Stimulated activated naive B cell treated with anti-CD40 and anti-IgM and Interleukin-4, amounts not matched to agents 10 μg/mL and 1 μg/mL and 100 μg/mL, for 72 hours (primary cell): ENCODE measurements at regions not wholly inside any gene's neighbourhood (a gene's known extent, or its start where the extent isn't known, plus 50 kb on each side); places are given as distances from the start of the nearest gene placed in this dataset.

ENCODE experiments used
- ATAC-seq, 2 donors: fragments of 150-1000 bp; cut with Tn5 transposase; replicated peaks; 2 replicates each; pipeline ENCODE4 v1.10.0; 2021; ENCODE audit warnings: moderate library complexity in 1 of 2
- DNase-seq: peaks from one replicate; pipeline ENCODE4 v3.0.0; 2021
- H3K27ac Mint-ChIP-seq: one replicate; pipeline ENCODE4 v1.8.0; 2022; ENCODE audit warnings: mild to moderate bottlenecking, mixed read lengths
- H3K27me3 Mint-ChIP-seq, 2 donors: one replicate each; pipeline ENCODE4 v1.8.0; 2022; ENCODE audit warnings: mixed read lengths in 2 of 2
- H3K36me3 Mint-ChIP-seq, 2 donors: one replicate each; pipeline ENCODE4 v1.8.0; 2022; ENCODE audit warnings: mixed read lengths in 2 of 2, mild to moderate bottlenecking in 1 of 2
- H3K4me1 Mint-ChIP-seq, 2 donors: one replicate each; pipeline ENCODE4 v1.8.0; 2022; ENCODE audit warnings: mixed read lengths in 2 of 2, mild to moderate bottlenecking in 1 of 2
- H3K4me3 Mint-ChIP-seq, 2 donors: one replicate each; pipeline ENCODE4 v1.8.0; 2022; ENCODE audit warnings: mild to moderate bottlenecking in 2 of 2, mixed read lengths in 2 of 2, moderate library complexity in 1 of 2
- H3K9me3 Mint-ChIP-seq, 2 donors: one replicate each; pipeline ENCODE4 v1.8.0; 2022; ENCODE audit warnings: mixed read lengths in 2 of 2, mild to moderate bottlenecking in 1 of 2

DNA sequence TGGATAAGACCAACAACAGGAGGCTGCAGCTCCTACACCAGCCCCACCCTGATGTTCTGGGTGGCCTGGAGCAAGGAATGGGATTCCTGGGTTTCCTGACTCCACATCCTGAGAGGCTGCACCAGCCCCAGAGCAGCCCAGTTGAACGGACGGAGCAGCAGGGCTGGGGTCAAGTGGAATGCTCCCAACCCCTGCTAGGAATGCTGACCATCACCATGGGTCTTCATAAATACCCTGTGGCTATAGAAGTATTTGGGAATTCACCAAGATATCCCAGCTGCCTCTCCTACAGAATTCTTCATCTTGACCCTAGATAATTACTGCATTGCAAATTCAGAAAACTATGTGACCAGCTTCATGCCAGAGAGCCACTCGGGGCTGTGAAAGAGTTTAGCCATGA is 180.3 kb downstream of the THBS2 start:
- no peak for DNase-seq
- H3K9me3 Mint-ChIP-seq: peaks cover 0 to 7% of the 10 kb centered on the region in 2 donors
- no peaks in the 10 kb centered on the region for H3K4me1 Mint-ChIP-seq
- no peaks in the 10 kb centered on the region for H3K36me3 Mint-ChIP-seq
- ATAC-seq: no peak
- H3K27ac Mint-ChIP-seq: no peak overlapping the region
- H3K4me3 Mint-ChIP-seq: no peak overlapping the region
- H3K27me3 Mint-ChIP-seq: peaks cover 0 to 4% of the 10 kb centered on the region in 2 donors

DNA sequence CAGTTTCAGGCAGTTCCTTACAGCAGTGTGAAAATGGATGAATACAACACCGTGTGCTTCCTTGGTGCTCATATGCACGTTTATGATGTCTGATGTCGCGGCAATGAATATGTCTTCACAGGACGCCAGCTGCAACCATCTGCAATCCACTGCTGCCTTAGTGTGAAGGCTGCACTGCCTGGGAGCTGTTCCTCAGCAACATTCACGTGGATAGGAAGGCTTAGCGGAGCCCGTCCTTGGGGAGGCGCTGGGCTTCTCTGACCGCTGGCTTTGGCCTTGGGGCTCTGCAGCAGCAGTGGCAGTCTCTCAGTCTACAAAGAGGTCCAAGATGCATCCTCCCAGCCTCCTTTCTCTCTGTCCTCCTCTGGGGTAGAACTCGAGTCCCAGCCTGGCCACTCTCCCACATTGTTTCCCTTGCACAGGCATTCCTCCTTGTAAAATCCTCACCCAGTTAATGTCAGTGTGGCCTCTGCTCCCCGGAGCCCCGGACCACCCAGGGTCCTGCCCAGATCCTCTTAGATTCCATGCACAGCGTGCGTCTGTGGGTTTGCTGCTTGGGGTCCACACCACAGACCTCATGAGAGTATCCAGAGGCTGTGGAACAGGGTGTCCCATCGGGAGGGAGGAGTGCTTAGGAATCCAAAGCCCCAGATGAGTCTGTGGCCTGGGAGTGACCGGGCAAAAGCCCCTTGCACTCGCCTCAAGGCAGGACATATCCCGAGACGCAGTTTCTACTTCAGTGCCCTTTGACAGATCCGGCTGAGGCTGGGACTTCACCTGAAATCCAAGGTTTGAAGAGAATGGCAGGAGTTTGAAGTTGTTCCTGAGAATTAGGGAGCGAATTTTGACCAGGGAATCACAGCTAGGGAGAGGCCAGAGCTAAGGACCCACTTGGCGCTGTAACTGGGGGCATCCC is 181.3 kb downstream of the THBS2 start:
- Mint-ChIP-seq H3K4me3 (no peak overlapping the region), H3K9me3 (peaks cover under 1 to 9% of the 10 kb centered on the region in 2 donors), H3K27ac (no peak overlapping the region), H3K36me3 (no peaks in the 10 kb centered on the region), H3K4me1 (no peaks in the 10 kb centered on the region), H3K27me3 (peaks cover 0 to 4% of the 10 kb centered on the region in 2 donors)
- ATAC-seq: no peak
- no peak for DNase-seq

DNA sequence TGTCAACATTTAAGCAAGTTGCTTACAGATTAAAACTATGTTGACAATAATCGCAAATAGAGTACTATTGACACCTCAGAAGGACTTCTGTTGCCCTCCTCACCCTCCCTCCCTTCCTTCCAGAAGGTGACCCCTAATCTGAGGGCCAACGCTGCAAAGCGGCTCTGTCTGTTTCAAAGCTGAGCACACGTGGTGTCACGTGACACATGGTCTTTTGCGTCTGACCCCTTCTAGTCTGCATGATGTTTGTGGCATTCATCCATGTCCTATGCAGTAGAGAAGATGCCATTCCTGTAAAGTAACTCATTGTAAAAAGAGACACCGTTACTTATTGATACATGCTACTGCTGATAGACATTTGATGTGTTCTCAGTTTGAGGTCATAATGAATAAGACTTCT is 182.3 kb downstream of the THBS2 start:
- Mint-ChIP-seq H3K9me3 (peaks cover 2 to 12% of the 10 kb centered on the region in 2 donors), H3K4me3 (no peak overlapping the region), H3K27ac (no peak overlapping the region), H3K27me3 (no peaks in the 10 kb centered on the region), H3K36me3 (no peaks in the 10 kb centered on the region), H3K4me1 (no peaks in the 10 kb centered on the region)
- ATAC-seq: no peak
- DNase-seq: no peak

DNA sequence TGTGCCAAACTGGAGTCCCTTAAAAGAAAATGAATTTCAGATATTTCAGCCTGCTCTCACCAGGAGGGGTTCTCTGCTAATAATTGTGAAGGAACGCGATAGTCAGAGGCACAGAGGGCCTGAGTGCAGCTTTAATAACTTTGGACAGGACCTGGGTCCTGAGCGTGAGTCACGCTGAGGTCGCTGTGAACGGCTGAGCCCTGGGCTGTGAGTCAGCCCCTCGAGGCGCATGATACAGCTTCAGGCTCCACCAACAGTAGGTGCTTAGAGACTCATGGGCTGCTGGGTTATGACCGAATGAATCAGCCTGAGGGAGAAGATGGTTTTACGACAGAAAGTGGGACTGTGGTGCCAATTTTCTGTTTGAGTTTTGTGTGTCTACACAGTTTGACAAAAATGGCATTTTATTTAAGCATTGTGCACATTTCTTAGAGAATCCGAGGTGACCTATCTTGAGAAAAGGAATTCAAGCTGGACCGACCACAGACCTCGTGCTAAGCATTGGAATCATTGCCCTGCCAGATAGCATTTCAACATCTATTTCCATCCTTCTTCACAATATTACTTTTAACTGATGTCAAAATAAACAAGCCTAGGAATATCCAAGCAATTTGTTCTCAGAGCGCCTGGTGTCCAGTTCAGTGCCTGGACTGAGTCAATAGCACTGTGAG is 183.0 kb downstream of the THBS2 start:
- ATAC-seq (no peak), DNase-seq (no peak)
- H3K9me3 Mint-ChIP-seq: peaks cover 2 to 12% of the 10 kb centered on the region in 2 donors
- peaks cover 0 to under 1% of the 10 kb centered on the region in 2 donors for H3K27me3 Mint-ChIP-seq
- H3K4me3 Mint-ChIP-seq: no peak overlapping the region
- no peak overlapping the region for H3K27ac Mint-ChIP-seq
- no peaks in the 10 kb centered on the region for H3K36me3 Mint-ChIP-seq
- H3K4me1 Mint-ChIP-seq: no peaks in the 10 kb centered on the region

DNA sequence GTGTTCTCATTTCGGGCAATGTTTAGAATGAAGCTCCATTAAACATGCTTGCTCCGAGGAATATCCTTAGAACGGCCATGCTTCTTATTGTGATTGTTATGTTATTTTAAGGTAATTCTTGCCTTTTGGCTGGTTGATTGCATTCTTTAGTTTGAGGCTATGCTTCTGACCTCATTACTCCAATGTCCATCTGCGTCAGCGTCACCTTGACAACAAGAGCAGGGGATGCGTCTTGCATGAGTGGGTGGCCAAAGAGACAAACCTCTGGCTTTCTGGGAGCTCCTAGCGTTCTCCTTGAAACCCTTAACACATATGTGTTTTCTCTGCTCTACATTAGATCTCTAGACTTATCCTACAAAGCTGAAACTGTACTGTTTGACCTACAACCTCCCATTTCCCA is 184.3 kb downstream of the THBS2 start:
- DNase-seq (no peak), ATAC-seq (no peak)
- Mint-ChIP-seq H3K36me3 (no peaks in the 10 kb centered on the region), H3K27me3 (peaks cover 0 to 7% of the 10 kb centered on the region in 2 donors), H3K4me1 (no peaks in the 10 kb centered on the region), H3K9me3 (peaks cover 4 to 12% of the 10 kb centered on the region in 2 donors), H3K4me3 (no peak overlapping the region), H3K27ac (no peak overlapping the region)

DNA sequence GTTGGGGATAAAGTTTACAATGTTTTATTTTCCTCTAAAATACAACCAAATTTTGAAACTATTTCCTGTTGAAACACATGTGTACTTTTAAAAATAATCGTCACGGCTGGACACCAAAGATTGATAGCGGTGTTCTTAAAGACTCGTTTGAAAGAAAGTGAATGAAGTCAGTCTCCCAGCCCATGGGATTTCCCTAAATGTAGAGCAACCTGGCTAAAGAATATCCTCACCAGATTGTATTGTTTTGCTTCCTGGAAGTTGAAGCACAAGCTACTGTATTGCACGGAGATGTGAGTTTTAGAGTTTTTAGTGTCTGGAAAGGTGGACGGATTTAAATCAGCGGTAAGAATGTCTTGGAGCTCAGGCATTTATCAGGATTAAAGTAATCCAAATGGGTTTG is 189.5 kb downstream of the THBS2 start:
- no peak overlapping the region for H3K27ac Mint-ChIP-seq
- H3K9me3 Mint-ChIP-seq: peaks cover 9 to 11% of the 10 kb centered on the region in 2 donors
- DNase-seq (no peak), ATAC-seq (no peak)
- peaks cover 0 to 7% of the 10 kb centered on the region in 2 donors for H3K27me3 Mint-ChIP-seq
- H3K4me1 Mint-ChIP-seq: no peaks in the 10 kb centered on the region
- H3K36me3 Mint-ChIP-seq: no peaks in the 10 kb centered on the region
- no peak overlapping the region for H3K4me3 Mint-ChIP-seq

DNA sequence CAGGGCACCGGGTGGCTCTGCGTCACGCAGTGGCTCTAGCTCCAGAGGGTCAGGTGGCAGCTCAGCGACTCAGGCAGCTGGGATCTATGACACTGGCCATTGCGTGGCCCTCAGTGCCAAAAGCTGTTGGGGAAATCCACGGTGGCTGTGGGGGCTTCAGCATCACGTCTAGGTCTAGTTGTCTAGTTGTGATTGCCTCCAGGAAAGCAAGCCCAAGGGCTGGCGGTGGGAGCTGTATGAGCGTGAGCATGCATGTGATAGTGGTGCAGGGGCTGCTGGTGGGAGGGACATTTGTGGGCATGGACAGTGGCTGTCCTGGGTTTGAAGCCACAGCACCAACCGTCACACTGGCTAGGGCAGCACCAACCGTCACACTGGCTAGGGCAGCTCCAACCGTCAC is 191.4 kb downstream of the THBS2 start:
- DNase-seq (no peak), ATAC-seq (no peak)
- H3K4me3 Mint-ChIP-seq: no peak overlapping the region
- no peak overlapping the region for H3K27ac Mint-ChIP-seq
- H3K4me1 Mint-ChIP-seq: no peaks in the 10 kb centered on the region
- H3K9me3 Mint-ChIP-seq: peaks cover 5 to 8% of the 10 kb centered on the region in 2 donors
- no peaks in the 10 kb centered on the region for H3K36me3 Mint-ChIP-seq
- H3K27me3 Mint-ChIP-seq: peaks cover 0 to 7% of the 10 kb centered on the region in 2 donors

DNA sequence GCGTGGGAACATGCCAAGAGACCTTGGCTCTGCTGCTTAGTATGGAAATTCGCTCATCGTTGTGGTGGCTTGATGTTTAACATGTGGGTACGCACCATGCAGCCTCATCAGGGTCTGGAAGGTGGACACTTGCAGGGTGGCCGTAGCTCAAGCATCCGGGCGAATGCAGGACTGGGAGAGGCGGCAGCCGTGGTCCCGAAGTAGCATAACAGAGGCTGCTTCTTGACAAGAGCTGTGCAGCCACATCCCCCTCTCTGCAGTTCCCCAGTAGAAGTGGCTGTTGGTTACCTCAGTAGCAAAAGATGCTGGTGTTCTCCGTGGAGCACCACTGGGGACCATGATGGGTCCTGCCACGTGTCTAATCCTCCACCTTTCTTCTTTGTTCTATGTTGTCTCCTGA is 195.0 kb downstream of the THBS2 start:
- Mint-ChIP-seq H3K36me3 (no peaks in the 10 kb centered on the region), H3K4me3 (no peak overlapping the region), H3K4me1 (no peaks in the 10 kb centered on the region), H3K27ac (no peak overlapping the region), H3K9me3 (peaks cover 8 to 10% of the 10 kb centered on the region in 2 donors), H3K27me3 (no peaks in the 10 kb centered on the region)
- ATAC-seq (no peak), DNase-seq (no peak)

DNA sequence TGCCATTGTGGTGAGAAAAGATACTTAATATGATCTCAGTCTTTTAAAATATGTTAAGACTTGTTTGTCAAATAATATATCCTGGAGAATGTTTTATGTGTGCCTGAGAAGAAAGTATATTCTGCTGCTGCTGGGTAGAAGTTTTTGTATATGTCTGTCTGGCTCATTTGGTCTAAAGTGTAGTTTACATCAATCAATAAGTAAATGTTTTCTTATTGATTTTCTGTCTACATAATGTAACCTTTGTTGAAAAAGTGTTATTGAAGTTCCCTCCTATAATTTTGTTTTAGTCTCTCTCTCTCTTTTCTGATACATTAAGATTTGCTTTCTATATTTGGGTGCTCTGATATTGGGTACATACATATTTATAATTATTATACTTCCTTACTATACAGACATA is 201.2 kb downstream of the THBS2 start:
- Mint-ChIP-seq H3K9me3 (peaks cover 2 to 7% of the 10 kb centered on the region in 2 donors), H3K27me3 (no peaks in the 10 kb centered on the region), H3K4me3 (no peak overlapping the region), H3K4me1 (no peaks in the 10 kb centered on the region), H3K36me3 (no peaks in the 10 kb centered on the region), H3K27ac (no peak overlapping the region)
- ATAC-seq: no peak
- DNase-seq: no peak

DNA sequence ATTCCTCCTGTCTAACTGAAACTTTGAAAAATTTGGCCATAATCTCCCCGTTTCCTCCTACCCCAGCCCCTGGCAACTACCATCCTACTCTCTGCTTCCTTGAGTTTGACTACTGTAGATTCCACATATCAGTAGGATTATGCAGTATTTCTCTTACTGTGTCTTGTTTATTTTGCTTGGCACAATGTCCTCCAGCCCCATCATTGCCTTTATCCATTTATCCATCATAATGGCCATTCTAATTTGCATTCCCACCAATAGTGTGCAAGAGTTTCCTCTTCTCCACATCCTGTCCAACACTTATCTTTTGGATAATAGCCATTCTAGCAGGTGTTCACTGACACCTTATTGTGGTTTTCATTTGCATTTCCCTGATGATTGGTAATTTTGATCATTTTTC is 202.3 kb downstream of the THBS2 start:
- no peaks in the 10 kb centered on the region for H3K36me3 Mint-ChIP-seq
- ATAC-seq: no peak
- no peaks in the 10 kb centered on the region for H3K4me1 Mint-ChIP-seq
- no peaks in the 10 kb centered on the region for H3K27me3 Mint-ChIP-seq
- H3K4me3 Mint-ChIP-seq: no peak overlapping the region
- H3K9me3 Mint-ChIP-seq: peaks cover 2 to 5% of the 10 kb centered on the region in 2 donors
- no peak overlapping the region for H3K27ac Mint-ChIP-seq
- no peak for DNase-seq

DNA sequence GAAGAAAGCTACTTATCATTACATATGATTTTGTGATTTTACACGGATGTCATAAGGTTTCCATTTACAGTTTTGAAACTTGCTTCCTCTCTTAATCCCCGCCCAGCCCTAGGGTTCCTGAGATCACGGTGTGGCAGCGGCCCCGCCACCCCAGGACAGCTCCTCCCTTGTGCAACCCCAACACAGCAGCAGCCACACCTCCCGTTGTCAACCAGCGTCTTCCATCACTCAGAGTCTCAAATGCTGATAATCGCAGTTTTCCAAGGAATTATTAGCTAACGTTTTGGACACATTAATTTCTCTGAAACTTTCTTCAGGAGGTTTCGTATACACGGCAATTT is 204.8 kb downstream of the THBS2 start:
- no peaks in the 10 kb centered on the region for H3K4me1 Mint-ChIP-seq
- H3K4me3 Mint-ChIP-seq: no peak overlapping the region
- DNase-seq (no peak), ATAC-seq (no peak)
- no peaks in the 10 kb centered on the region for H3K27me3 Mint-ChIP-seq
- no peaks in the 10 kb centered on the region for H3K36me3 Mint-ChIP-seq
- no peaks in the 10 kb centered on the region for H3K9me3 Mint-ChIP-seq
- no peak overlapping the region for H3K27ac Mint-ChIP-seq

DNA sequence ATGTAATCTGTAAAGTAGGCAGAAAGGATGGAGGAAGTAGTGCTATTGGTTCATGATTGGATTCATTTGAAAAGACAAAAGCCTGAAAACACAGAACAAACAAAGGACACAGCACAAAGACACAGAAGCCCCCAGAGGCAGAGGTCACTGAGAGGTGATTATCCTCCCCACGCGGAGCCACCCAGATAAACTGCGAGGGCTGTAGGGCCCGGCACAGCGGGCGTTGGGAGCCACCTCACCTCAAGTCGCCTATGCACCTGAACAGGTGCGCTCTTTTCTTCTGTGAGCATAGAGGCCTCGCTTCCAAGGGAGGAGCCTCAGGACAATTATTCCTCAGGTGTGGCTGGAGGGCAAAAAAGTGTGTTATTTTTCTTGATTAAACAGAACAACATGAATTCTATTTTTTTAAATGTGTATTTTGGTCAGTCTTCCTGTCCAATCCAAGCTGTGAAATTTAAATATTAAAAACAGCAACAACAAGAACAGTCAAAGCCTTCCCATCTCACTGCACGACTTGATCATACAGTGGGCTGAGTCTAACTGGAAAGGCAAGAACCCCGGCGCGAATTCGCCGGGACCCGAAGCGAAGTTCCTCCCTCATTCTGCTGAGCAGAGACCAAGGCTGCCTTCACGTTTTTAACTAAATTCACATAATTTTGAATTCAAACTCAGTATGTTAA is 205.3 kb downstream of the THBS2 start:
- Mint-ChIP-seq H3K27me3 (no peaks in the 10 kb centered on the region), H3K36me3 (no peaks in the 10 kb centered on the region), H3K4me3 (no peak overlapping the region), H3K4me1 (no peaks in the 10 kb centered on the region), H3K9me3 (no peaks in the 10 kb centered on the region), H3K27ac (no peak overlapping the region)
- ATAC-seq: no peak
- no peak for DNase-seq

DNA sequence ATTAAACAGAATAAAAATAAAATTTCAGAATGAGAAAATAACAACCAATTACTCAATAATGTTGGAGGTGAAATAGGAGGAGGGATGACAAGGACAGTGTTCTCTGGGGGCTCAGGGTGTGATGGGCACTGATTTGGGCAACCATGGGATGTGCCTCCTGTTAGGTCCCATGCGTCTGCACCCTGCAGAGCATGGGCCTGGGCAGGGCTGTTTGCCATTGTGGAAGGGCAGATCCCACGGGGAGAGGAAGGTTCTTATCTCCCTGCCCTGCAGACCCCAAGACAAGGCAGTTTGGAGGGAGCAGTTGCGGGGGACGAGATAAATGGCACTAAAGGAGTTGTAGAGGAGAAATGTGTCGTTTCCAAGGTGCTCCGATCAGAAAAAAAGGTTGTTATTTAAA is 206.3 kb downstream of the THBS2 start:
- no peak overlapping the region for H3K27ac Mint-ChIP-seq
- no peak for DNase-seq
- no peaks in the 10 kb centered on the region for H3K27me3 Mint-ChIP-seq
- ATAC-seq: no peak
- no peaks in the 10 kb centered on the region for H3K4me1 Mint-ChIP-seq
- no peak overlapping the region for H3K4me3 Mint-ChIP-seq
- no peaks in the 10 kb centered on the region for H3K9me3 Mint-ChIP-seq
- H3K36me3 Mint-ChIP-seq: no peaks in the 10 kb centered on the region

DNA sequence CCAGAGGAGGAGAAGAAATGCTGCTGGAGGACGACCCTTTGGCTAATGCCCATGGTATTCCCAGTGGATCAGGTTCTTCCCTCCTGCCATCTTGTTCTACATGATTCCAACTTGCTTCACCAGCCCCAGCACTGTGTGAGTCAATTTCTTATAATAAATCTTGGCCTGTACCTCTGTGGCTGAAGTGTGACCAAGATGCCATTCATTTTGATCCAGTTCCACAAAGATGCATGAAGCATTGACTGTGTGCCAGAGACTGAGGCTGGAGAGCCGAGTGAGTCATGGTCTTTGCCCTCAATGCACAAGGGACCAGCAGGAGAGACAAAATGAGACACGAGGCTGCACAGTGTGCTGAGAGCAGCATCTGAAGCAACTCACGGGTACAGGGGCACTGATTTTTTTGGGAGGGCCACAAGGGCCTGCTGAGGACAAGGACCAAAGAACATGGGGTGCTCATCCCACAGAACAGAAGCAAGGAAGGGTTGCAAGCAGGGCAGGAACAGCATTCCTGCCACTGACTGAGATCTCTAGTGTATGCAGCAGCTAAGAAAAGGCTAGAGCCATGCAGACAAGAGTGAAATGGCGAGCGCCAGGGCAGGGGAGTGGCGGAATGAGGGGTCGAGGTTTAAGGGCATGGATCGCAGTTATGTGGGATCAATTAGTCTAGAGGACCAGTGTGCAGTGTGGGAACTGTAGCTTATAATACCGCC is 207.0 kb downstream of the THBS2 start:
- no peak for DNase-seq
- no peak overlapping the region for H3K4me3 Mint-ChIP-seq
- no peak for ATAC-seq
- no peaks in the 10 kb centered on the region for H3K9me3 Mint-ChIP-seq
- no peaks in the 10 kb centered on the region for H3K27me3 Mint-ChIP-seq
- H3K27ac Mint-ChIP-seq: no peak overlapping the region
- H3K36me3 Mint-ChIP-seq: no peaks in the 10 kb centered on the region
- no peaks in the 10 kb centered on the region for H3K4me1 Mint-ChIP-seq
